GM12874 (cell line): ENCODE measurements at regions not wholly inside any gene's neighbourhood (a gene's known extent, or its start where the extent isn't known, plus 50 kb on each side); places are given as distances from the start of the nearest gene placed in this dataset.

Source experiments
- CTCF ChIP-seq: IDR thresholded peaks from 2 replicates; pipeline ENCODE4 v1.5.1; 2011; ENCODE audit warnings: low read depth, mild to moderate bottlenecking, control low read depth, low read length, moderate library complexity; ENCODE audit not compliant: insufficient read depth

- TF ChIP-seq CTCF = no peak
Measured at GRCh38 chr7:26076691-26077090, 75.3 kb upstream of the NFE2L3 start.

- peak; percentile 66 for TF ChIP-seq CTCF
Measured at GRCh38 chr7:26078437-26079336, 73.3 kb upstream of the NFE2L3 start.

- no peak for TF ChIP-seq CTCF
Measured at GRCh38 chr7:26081638-26082037, 70.4 kb upstream of the NFE2L3 start.

- no peak for TF ChIP-seq CTCF
Measured at GRCh38 chr7:26083113-26083512, 68.9 kb upstream of the NFE2L3 start.

GRCh38 chr7:26084418-26084817 is 67.6 kb upstream of the NFE2L3 start:
- no peak for TF ChIP-seq CTCF

GRCh38 chr7:26085771-26086170 is 66.2 kb upstream of the NFE2L3 start:
- TF ChIP-seq CTCF = no peak

- TF ChIP-seq CTCF = no peak
Measured at GRCh38 chr7:26087321-26088091, 64.5 kb upstream of the NFE2L3 start.
